ENCODE measurements at regions not wholly inside any gene's neighbourhood (a gene's known extent, or its start where the extent isn't known, plus 50 kb on each side); places are given as distances from the start of the nearest gene placed in this dataset.

DNA sequence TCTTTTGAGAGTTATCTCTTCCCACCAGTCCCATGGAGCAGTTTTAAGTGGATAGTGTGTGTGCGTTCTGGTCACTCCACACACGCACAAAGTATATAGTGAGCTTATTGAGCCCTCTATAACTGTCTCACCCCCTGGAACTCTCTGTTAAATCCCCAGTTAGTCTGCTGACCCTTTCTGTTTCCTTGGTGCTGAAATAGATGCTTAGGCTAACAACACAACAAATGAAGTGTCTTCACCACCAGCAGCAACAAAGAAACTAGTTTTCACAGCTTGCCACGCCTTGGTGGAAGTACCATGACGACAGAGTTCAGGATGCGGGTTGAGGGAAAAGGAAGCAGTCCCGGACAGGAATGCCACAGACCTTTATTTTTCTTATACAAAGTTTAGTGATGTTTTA is 203.5 kb upstream of the TMEFF2 start:
- TF ChIP-seq, protein P1, sequence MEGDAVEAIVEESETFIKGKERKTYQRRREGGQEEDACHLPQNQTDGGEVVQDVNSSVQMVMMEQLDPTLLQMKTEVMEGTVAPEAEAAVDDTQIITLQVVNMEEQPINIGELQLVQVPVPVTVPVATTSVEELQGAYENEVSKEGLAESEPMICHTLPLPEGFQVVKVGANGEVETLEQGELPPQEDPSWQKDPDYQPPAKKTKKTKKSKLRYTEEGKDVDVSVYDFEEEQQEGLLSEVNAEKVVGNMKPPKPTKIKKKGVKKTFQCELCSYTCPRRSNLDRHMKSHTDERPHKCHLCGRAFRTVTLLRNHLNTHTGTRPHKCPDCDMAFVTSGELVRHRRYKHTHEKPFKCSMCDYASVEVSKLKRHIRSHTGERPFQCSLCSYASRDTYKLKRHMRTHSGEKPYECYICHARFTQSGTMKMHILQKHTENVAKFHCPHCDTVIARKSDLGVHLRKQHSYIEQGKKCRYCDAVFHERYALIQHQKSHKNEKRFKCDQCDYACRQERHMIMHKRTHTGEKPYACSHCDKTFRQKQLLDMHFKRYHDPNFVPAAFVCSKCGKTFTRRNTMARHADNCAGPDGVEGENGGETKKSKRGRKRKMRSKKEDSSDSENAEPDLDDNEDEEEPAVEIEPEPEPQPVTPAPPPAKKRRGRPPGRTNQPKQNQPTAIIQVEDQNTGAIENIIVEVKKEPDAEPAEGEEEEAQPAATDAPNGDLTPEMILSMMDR (IDR thresholded peaks at IDR 0.05) = no peak
- TF ChIP-seq ZFX (IDR thresholded peaks at IDR 0.05; ENCODE audit: borderline replicate concordance) = no peak

Data from 22Rv1 (cell line).